GM06990 (cell line): ENCODE measurements at regions not wholly inside any gene's neighbourhood (a gene's known extent, or its start where the extent isn't known, plus 50 kb on each side); places are given as distances from the start of the nearest gene placed in this dataset.
A peak's percentile ranks its signal among the peaks of the same experiment; 100 is the strongest.

Source experiments
- DNase-seq: peaks from one replicate; pipeline ENCODE4 v3.0.0-alpha.2; 2011; ENCODE audit not compliant: insufficient read length; ENCODE audit errors: extremely low read depth
- H3K27me3 ChIP-seq: replicated peaks from 2 replicates; pipeline ENCODE4 v1.6.0; 2011; ENCODE audit warnings: low read length; ENCODE audit not compliant: control insufficient read depth, insufficient read depth
- H3K36me3 ChIP-seq: 2 replicates; pipeline ENCODE4 v1.5.1; 2011; ENCODE audit warnings: low read length; ENCODE audit not compliant: control insufficient read depth, insufficient read depth
- H3K4me3 ChIP-seq: replicated peaks from 2 replicates; pipeline ENCODE4 v1.5.1; 2011; ENCODE audit warnings: low read depth, mild to moderate bottlenecking, control low read depth, low read length
- CTCF ChIP-seq: IDR thresholded peaks from 2 replicates; pipeline ENCODE4 v1.5.1; 2011; ENCODE audit warnings: low read length, control low read depth, mild to moderate bottlenecking, inconsistent platforms; ENCODE audit not compliant: insufficient read depth, poor library complexity, severe bottlenecking

- H3K36me3 ChIP-seq, result no peaks in the 10 kb centered on the region
- DNase-seq, result no peak
- no peak for TF ChIP-seq CTCF
Observed at GRCh38 chr13:47611664-47612288, 389.3 kb downstream of the SUCLA2 start.

GRCh38 chr13:47610687-47611086 is 390.4 kb downstream of the SUCLA2 start:
- Histone ChIP-seq H3K27me3 (no peaks in the 10 kb centered on the region), H3K4me3 (no peak overlapping the region), H3K36me3 (no peaks in the 10 kb centered on the region)
- DNase-seq, result no peak
- no peak for TF ChIP-seq CTCF

More at GRCh38 chr13:47611664-47612288, 389.3 kb downstream of the SUCLA2 start:
- H3K27me3 ChIP-seq, result no peaks in the 10 kb centered on the region
- no peak overlapping the region for H3K4me3 ChIP-seq

GRCh38 chr13:47603365-47603764 is 397.7 kb downstream of the SUCLA2 start:
- no peak overlapping the region for H3K4me3 ChIP-seq
- no peaks in the 10 kb centered on the region for H3K27me3 ChIP-seq
- TF ChIP-seq CTCF, result no peak
- no peaks in the 10 kb centered on the region for H3K36me3 ChIP-seq
- DNase-seq, result no peak

- no peak for DNase-seq
- H3K27me3 ChIP-seq, result no peaks in the 10 kb centered on the region
- no peaks in the 10 kb centered on the region for H3K36me3 ChIP-seq
- H3K4me3 ChIP-seq, result no peak overlapping the region
- TF ChIP-seq CTCF, result peak; percentile 20
Observed at GRCh38 chr13:47598340-47598911, 402.6 kb downstream of the SUCLA2 start.

GRCh38 chr13:47594833-47595232 is 406.2 kb downstream of the SUCLA2 start:
- Histone ChIP-seq H3K27me3 (no peaks in the 10 kb centered on the region), H3K4me3 (no peak overlapping the region), H3K36me3 (no peaks in the 10 kb centered on the region)
- peak; percentile 23 for TF ChIP-seq CTCF
- no peak for DNase-seq
